ENCODE measurements at regions not wholly inside any gene's neighbourhood (a gene's known extent, or its start where the extent isn't known, plus 50 kb on each side); places are given as distances from the start of the nearest gene placed in this dataset.
"Not testable (repeated sequence)": the region's sequence is repeated elsewhere in the genome, so short reads cannot be mapped to it uniquely, and the experiment has no call there.

DNA sequence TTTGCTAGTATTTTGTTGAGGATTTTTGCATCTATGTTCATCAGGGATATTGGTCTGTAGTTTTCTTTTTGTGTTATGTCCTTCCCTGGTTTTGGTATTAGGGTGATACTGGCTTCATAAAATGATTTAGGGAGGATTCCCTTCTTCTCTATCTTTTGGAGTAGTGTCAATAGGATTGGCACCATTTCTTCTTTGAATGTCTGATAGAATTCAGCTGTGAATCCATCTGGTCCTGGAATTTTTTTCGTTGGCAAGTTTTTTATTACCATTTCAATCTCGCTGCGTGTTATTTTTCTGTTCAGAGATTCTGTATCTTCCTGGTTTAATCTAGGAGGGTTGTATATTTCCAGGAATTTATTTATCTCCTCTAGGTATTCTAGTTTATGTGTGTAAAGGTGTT, 234.3 kb downstream of the OXSM start:
- TF ChIP-seq MAFK (IDR thresholded peaks at IDR 0.05; ENCODE audit: low read length); CTCF (IDR thresholded peaks at IDR 0.05 in 2 of 3, conservative IDR thresholded peaks at IDR 0.05 in 1 of 3; ENCODE audit: insufficient read depth in 2 of 3, low read depth in 1 of 3, low read length in 3 of 3); VEZF1 (CRISPR knock-in tag; IDR thresholded peaks at IDR 0.05); MCM2 (IDR thresholded peaks at IDR 0.05; ENCODE audit: low read depth); MAX (CRISPR knock-in tag; IDR thresholded peaks at IDR 0.05); SMAD3 (CRISPR knock-in tag; conservative IDR thresholded peaks at IDR 0.05); KLF16 (IDR thresholded peaks at IDR 0.05); ZNF23 (CRISPR knock-in tag; IDR thresholded peaks at IDR 0.05); POLR2A (conservative IDR thresholded peaks at IDR 0.05); SIN3A (IDR thresholded peaks at IDR 0.05; ENCODE audit: borderline replicate concordance in 2 of 2, control insufficient read depth in 1 of 2, low read depth in 2 of 2, low read length in 2 of 2); ZNF41 (CRISPR knock-in tag; conservative IDR thresholded peaks at IDR 0.05); MYBL2 (IDR thresholded peaks at IDR 0.05; ENCODE audit: low read depth); MYBL2 (CRISPR knock-in tag; IDR thresholded peaks at IDR 0.05; ENCODE audit: borderline replicate concordance); ZKSCAN8 (CRISPR knock-in tag; IDR thresholded peaks at IDR 0.05): not testable (repeated sequence)

Data from K562 (cell line).